ENCODE measurements at regions not wholly inside any gene's neighbourhood (a gene's known extent, or its start where the extent isn't known, plus 50 kb on each side); places are given as distances from the start of the nearest gene placed in this dataset.

- no peak for TF ChIP-seq CTCF (IDR thresholded peaks at IDR 0.05; ENCODE audit: insufficient read depth, low read depth, low read length, missing control alignments)
- no peak overlapping the region for H3K4me3 ChIP-seq (ENCODE audit: low read length)
- peak; percentile 45 for DNase-seq (ENCODE audit: low read depth)
Observed at GRCh38 chr5:89613222-89613956, 730.4 kb upstream of the MEF2C start.

GRCh38 chr5:89606939-89607534 lies 724.1 kb upstream of the MEF2C start:
- no peak for DNase-seq (ENCODE audit: low read depth)
- no peak overlapping the region for H3K4me3 ChIP-seq (ENCODE audit: low read length)
- TF ChIP-seq CTCF (IDR thresholded peaks at IDR 0.05; ENCODE audit: insufficient read depth, low read depth, low read length, missing control alignments): no peak

- no peak overlapping the region for H3K4me3 ChIP-seq (ENCODE audit: low read length)
- no peak for DNase-seq (ENCODE audit: low read depth)
- TF ChIP-seq CTCF (IDR thresholded peaks at IDR 0.05; ENCODE audit: insufficient read depth, low read depth, low read length, missing control alignments): no peak
Observed at GRCh38 chr5:89604342-89604741, 721.4 kb upstream of the MEF2C start.

GRCh38 chr5:89601880-89602279 lies 718.9 kb upstream of the MEF2C start:
- no peak for TF ChIP-seq CTCF (IDR thresholded peaks at IDR 0.05; ENCODE audit: insufficient read depth, low read depth, low read length, missing control alignments)

GRCh38 chr5:89597878-89598277 lies 714.9 kb upstream of the MEF2C start:
- no peak overlapping the region for H3K4me3 ChIP-seq (ENCODE audit: low read length)
- no peak for DNase-seq (ENCODE audit: low read depth)
- no peak for TF ChIP-seq CTCF (IDR thresholded peaks at IDR 0.05; ENCODE audit: insufficient read depth, low read depth, low read length, missing control alignments)

More at GRCh38 chr5:89601880-89602279, 718.9 kb upstream of the MEF2C start:
- no peak for DNase-seq (ENCODE audit: low read depth)
- H3K4me3 ChIP-seq (ENCODE audit: low read length): no peak overlapping the region

GRCh38 chr5:89596821-89597220 lies 713.8 kb upstream of the MEF2C start:
- no peak for TF ChIP-seq CTCF (IDR thresholded peaks at IDR 0.05; ENCODE audit: insufficient read depth, low read depth, low read length, missing control alignments)

GRCh38 chr5:89595056-89595455 lies 712.1 kb upstream of the MEF2C start:
- TF ChIP-seq CTCF (IDR thresholded peaks at IDR 0.05; ENCODE audit: insufficient read depth, low read depth, low read length, missing control alignments): no peak
- no peak overlapping the region for H3K4me3 ChIP-seq (ENCODE audit: low read length)
- DNase-seq (ENCODE audit: low read depth): no peak

More at GRCh38 chr5:89596821-89597220, 713.8 kb upstream of the MEF2C start:
- DNase-seq (ENCODE audit: low read depth): no peak
- H3K4me3 ChIP-seq (ENCODE audit: low read length): no peak overlapping the region
